Neutrophil (primary cell): ENCODE measurements at regions not wholly inside any gene's neighbourhood (a gene's known extent, or its start where the extent isn't known, plus 50 kb on each side); places are given as distances from the start of the nearest gene placed in this dataset.

ENCODE experiments used
- H3K27ac ChIP-seq: fragments of 200-600 bp; sonication (generic); 2 replicates; pipeline ENCODE4 v1.5.1; 2016; ENCODE audit warnings: mild to moderate bottlenecking, moderate library complexity
- H3K27me3 ChIP-seq: fragments of 200-600 bp; sonication (generic); 2 replicates; pipeline ENCODE4 v1.6.0; 2016; ENCODE audit warnings: mild to moderate bottlenecking
- H3K36me3 ChIP-seq: fragments of 200-600 bp; sonication (generic); 2 replicates; pipeline ENCODE4 v1.5.1; 2017
- H3K4me1 ChIP-seq, 2 experiments: fragments of 200-600 bp in 1 of 2; sonication (generic) in 1 of 2; 1 replicate in 1 of 2; 2 replicates in 1 of 2; pipeline versions ENCODE4 v1.5.1 to v1.6.1; 2013 to 2016; ENCODE audit warnings: low read depth in 1 of 2, low read length in 1 of 2, mild to moderate bottlenecking in 1 of 2, moderate library complexity in 1 of 2; ENCODE audit not compliant: control insufficient read depth in 1 of 2, insufficient read depth in 1 of 2
- H3K4me3 ChIP-seq, 2 experiments: fragments of 200-600 bp in 1 of 2; sonication (generic) in 1 of 2; 1 replicate in 1 of 2; 2 replicates in 1 of 2; pipeline ENCODE4 v1.5.1; 2013 to 2016; ENCODE audit warnings: low read depth in 1 of 2, low read length in 1 of 2, mild to moderate bottlenecking in 1 of 2, moderate library complexity in 1 of 2
- H3K9me3 ChIP-seq: fragments of 200-600 bp; sonication (generic); 2 replicates; pipeline ENCODE4 v1.5.1; 2016
- TF ChIP-seq, protein P1 (sequence below): fragments of 200-600 bp; sonication (generic); IDR thresholded peaks from 2 replicates; pipeline ENCODE4 v1.5.1; 2016; ENCODE audit warnings: antibody characterized with exemption

- Histone ChIP-seq H3K4me1 (no peaks in the 10 kb centered on the region), H3K27ac (no peak overlapping the region), H3K27me3 (no peaks in the 10 kb centered on the region), H3K9me3 (no peaks in the 10 kb centered on the region), H3K36me3 (no peaks in the 10 kb centered on the region), H3K4me3 (no peak overlapping the region)
- TF ChIP-seq, protein P1, sequence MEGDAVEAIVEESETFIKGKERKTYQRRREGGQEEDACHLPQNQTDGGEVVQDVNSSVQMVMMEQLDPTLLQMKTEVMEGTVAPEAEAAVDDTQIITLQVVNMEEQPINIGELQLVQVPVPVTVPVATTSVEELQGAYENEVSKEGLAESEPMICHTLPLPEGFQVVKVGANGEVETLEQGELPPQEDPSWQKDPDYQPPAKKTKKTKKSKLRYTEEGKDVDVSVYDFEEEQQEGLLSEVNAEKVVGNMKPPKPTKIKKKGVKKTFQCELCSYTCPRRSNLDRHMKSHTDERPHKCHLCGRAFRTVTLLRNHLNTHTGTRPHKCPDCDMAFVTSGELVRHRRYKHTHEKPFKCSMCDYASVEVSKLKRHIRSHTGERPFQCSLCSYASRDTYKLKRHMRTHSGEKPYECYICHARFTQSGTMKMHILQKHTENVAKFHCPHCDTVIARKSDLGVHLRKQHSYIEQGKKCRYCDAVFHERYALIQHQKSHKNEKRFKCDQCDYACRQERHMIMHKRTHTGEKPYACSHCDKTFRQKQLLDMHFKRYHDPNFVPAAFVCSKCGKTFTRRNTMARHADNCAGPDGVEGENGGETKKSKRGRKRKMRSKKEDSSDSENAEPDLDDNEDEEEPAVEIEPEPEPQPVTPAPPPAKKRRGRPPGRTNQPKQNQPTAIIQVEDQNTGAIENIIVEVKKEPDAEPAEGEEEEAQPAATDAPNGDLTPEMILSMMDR: no peak
These were observed 330.8 kb upstream of the PDZRN3 start for GRCh38 chr3:73955494-73956070.

DNA sequence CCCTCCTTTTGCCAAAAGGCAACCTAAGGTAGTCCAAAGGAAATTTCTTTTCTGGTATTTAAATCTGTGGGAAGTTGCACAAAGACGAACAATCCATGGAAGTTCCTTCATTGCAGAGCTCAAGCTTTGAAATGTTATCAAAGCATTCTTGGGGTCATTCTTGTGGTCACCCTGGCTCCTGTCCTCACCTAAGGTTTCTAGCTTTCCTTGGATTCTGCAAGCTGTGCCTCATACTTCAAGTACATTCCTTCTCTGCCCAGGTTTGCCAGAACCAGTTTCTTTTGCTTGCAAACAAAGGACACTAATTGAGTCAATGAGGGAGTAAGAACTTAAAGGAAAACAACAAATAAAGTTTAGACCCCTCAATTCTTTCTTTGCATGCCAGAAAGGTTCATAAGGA lies 329.8 kb upstream of the PDZRN3 start:
- no peaks in the 10 kb centered on the region for H3K4me1 ChIP-seq
- H3K36me3 ChIP-seq: no peaks in the 10 kb centered on the region
- H3K27me3 ChIP-seq: no peaks in the 10 kb centered on the region
- H3K9me3 ChIP-seq: no peaks in the 10 kb centered on the region
- H3K27ac ChIP-seq: no peak overlapping the region
- TF ChIP-seq, protein P1: no peak
- no peak overlapping the region for H3K4me3 ChIP-seq

GRCh38 chr3:73952781-73953180 lies 328.0 kb upstream of the PDZRN3 start:
- H3K36me3 ChIP-seq: no peaks in the 10 kb centered on the region
- H3K4me3 ChIP-seq: no peak overlapping the region
- no peaks in the 10 kb centered on the region for H3K9me3 ChIP-seq
- TF ChIP-seq, protein P1: no peak
- H3K4me1 ChIP-seq: no peaks in the 10 kb centered on the region
- H3K27me3 ChIP-seq: no peaks in the 10 kb centered on the region
- H3K27ac ChIP-seq: no peak overlapping the region

- no peaks in the 10 kb centered on the region for H3K9me3 ChIP-seq
- TF ChIP-seq, protein P1: no peak
- H3K36me3 ChIP-seq: no peaks in the 10 kb centered on the region
- no peak overlapping the region for H3K27ac ChIP-seq
- H3K4me1 ChIP-seq: no peaks in the 10 kb centered on the region
- H3K27me3 ChIP-seq: no peaks in the 10 kb centered on the region
- H3K4me3 ChIP-seq: no peak overlapping the region
These were observed 326.3 kb upstream of the PDZRN3 start for GRCh38 chr3:73950865-73951558.

DNA sequence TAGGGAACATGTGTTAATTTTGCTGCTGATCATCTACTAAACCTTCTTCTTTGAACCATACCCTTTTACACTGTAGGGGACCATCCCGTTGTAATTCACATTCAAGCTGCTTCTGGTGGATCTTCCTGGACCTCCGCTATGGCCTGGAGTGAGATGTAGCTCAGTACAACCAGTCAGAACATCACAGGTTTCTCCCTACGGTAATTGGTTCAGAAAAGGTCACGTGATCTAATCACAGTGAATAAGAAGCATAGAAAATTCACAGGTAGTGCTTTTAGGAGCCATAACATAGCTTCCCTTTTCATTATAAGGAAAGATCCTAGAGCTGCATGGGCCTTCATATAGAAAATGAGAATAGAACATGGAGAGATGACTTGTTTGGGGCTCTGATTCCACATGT lies 320.8 kb upstream of the PDZRN3 start:
- no peaks in the 10 kb centered on the region for H3K27me3 ChIP-seq
- no peaks in the 10 kb centered on the region for H3K9me3 ChIP-seq
- TF ChIP-seq, protein P1: no peak
- H3K4me1 ChIP-seq: no peaks in the 10 kb centered on the region
- H3K4me3 ChIP-seq: no peak overlapping the region
- no peak overlapping the region for H3K27ac ChIP-seq
- H3K36me3 ChIP-seq: no peaks in the 10 kb centered on the region
